22Rv1 (cell line): ENCODE measurements at regions not wholly inside any gene's neighbourhood (a gene's known extent, or its start where the extent isn't known, plus 50 kb on each side); places are given as distances from the start of the nearest gene placed in this dataset.

Source experiments
- CTCF ChIP-seq: fragments of 450-650 bp; IDR thresholded peaks from 2 replicates; pipeline ENCODE4 v1.5.1; 2017; ENCODE audit warnings: mild to moderate bottlenecking
- ZFX ChIP-seq: fragments of 450-650 bp; IDR thresholded peaks from 2 replicates; pipeline ENCODE4 v1.6.1; 2017; ENCODE audit warnings: antibody characterized with exemption, borderline replicate concordance

GRCh38 chr3:10575601-10576160 is 70.3 kb upstream of the ATP2B2 start:
- TF ChIP-seq CTCF (no peak), ZFX (no peak)
